ENCODE measurements at regions not wholly inside any gene's neighbourhood (a gene's known extent, or its start where the extent isn't known, plus 50 kb on each side); places are given as distances from the start of the nearest gene placed in this dataset.

GRCh38 chr5:117454716-117455212 is 880.1 kb upstream of the SEMA6A start:
- Histone ChIP-seq H3K27ac (ENCODE audit: insufficient read depth, low read depth, low read length) (no peak overlapping the region), H3K4me1 (ENCODE audit: control insufficient read depth, extremely low read depth, insufficient read depth, low read length) (no peaks in the 10 kb centered on the region), H3K27me3 (ENCODE audit: control insufficient read depth in 2 of 2, insufficient read depth in 2 of 2, low read length in 2 of 2) (no peaks in the 10 kb centered on the region), H3K4me2 (ENCODE audit: insufficient read depth, low read length) (no peak overlapping the region), H3K79me2 (ENCODE audit: control insufficient read depth, insufficient read depth, low read length) (no peaks in the 10 kb centered on the region), H2AFZ (ENCODE audit: low read depth, low read length) (no peak overlapping the region), H3K9me1 (replicated peaks; ENCODE audit: control insufficient read depth, extremely low read depth, insufficient read depth, low read length) (no peaks in the 10 kb centered on the region), H3K36me3 (ENCODE audit: control insufficient read depth in 2 of 2, extremely low read depth in 1 of 2, insufficient read depth in 2 of 2, low read length in 2 of 2) (no peaks in the 10 kb centered on the region), H4K20me1 (replicated peaks; ENCODE audit: control insufficient read depth, extremely low read depth, insufficient read depth, low read length) (no peaks in the 10 kb centered on the region), H3K9ac (replicated peaks; ENCODE audit: extremely low read depth, insufficient read depth, low read length) (no peak overlapping the region), H3K9me3 (replicated peaks; ENCODE audit: control insufficient read depth, insufficient read depth, low read length) (no peaks in the 10 kb centered on the region), H3K4me3 (replicated peaks in 1 of 3; ENCODE audit: insufficient read depth in 1 of 3, low read depth in 1 of 3, low read length in 3 of 3) (no peak overlapping the region)
- intact Hi-C loops (cut with micrococcal nuclease) = loop anchor here (5.0 to 10.0 kb wide), 2 partner anchors 880 to 1503 kb away; partner anchors contain the start of gene SEMA6A
- BruUV-seq (replicated peaks) = no TSS peak
- FAIRE-seq (peak; percentile 76), DNase-seq (ENCODE audit: low read depth, low spot score) (no peak)
- ChIA-PET POLR2A (no interaction called here), CTCF (interaction anchor here (1.4 kb wide), 1 partner anchor 1337 kb away, joined by 3 read pairs; no protein-coding TSS in a partner anchor)
- dilution Hi-C loops (cut with MboI; ENCODE audit: extremely low pct_ligation_motif_present, low sequenced_read_pairs) = no loop called here
- TF ChIP-seq JUN (IDR thresholded peaks at IDR 0.05; ENCODE audit: borderline replicate concordance, insufficient read depth, insufficient read length, low read depth) = no peak
- peak; percentile 59 to 78 for TF ChIP-seq CTCF (IDR thresholded peaks at IDR 0.05; ENCODE audit: extremely low read depth in 1 of 2, insufficient read depth in 1 of 2, low read depth in 1 of 2, low read length in 2 of 2)

GRCh38 chr5:117436846-117437245 is 862.2 kb upstream of the SEMA6A start:
- CTCF ChIA-PET = no interaction called here
- BruUV-seq (replicated peaks) = no TSS peak

More at GRCh38 chr5:117436846-117437245, 862.2 kb upstream of the SEMA6A start:
- POLR2A ChIA-PET = no interaction called here
- Histone ChIP-seq H3K27me3 (ENCODE audit: control insufficient read depth in 2 of 2, insufficient read depth in 2 of 2, low read length in 2 of 2) (no peaks in the 10 kb centered on the region), H3K27ac (ENCODE audit: insufficient read depth, low read depth, low read length) (no peak overlapping the region), H3K9me1 (replicated peaks; ENCODE audit: control insufficient read depth, extremely low read depth, insufficient read depth, low read length) (no peaks in the 10 kb centered on the region), H3K9me3 (replicated peaks; ENCODE audit: control insufficient read depth, insufficient read depth, low read length) (no peaks in the 10 kb centered on the region), H3K79me2 (ENCODE audit: control insufficient read depth, insufficient read depth, low read length) (no peaks in the 10 kb centered on the region), H3K36me3 (ENCODE audit: control insufficient read depth in 2 of 2, extremely low read depth in 1 of 2, insufficient read depth in 2 of 2, low read length in 2 of 2) (no peaks in the 10 kb centered on the region), H3K9ac (replicated peaks; ENCODE audit: extremely low read depth, insufficient read depth, low read length) (no peak overlapping the region), H2AFZ (ENCODE audit: low read depth, low read length) (no peak overlapping the region), H3K4me3 (replicated peaks in 1 of 3; ENCODE audit: insufficient read depth in 1 of 3, low read depth in 1 of 3, low read length in 3 of 3) (no peak overlapping the region), H4K20me1 (replicated peaks; ENCODE audit: control insufficient read depth, extremely low read depth, insufficient read depth, low read length) (no peaks in the 10 kb centered on the region), H3K4me1 (ENCODE audit: control insufficient read depth, extremely low read depth, insufficient read depth, low read length) (no peaks in the 10 kb centered on the region), H3K4me2 (ENCODE audit: insufficient read depth, low read length) (no peak overlapping the region)
- DNase-seq (ENCODE audit: low read depth, low spot score) = no peak
- no peak for TF ChIP-seq CTCF (IDR thresholded peaks at IDR 0.05; ENCODE audit: extremely low read depth in 1 of 2, insufficient read depth in 1 of 2, low read depth in 1 of 2, low read length in 2 of 2)
- TF ChIP-seq FOS (IDR thresholded peaks at IDR 0.05; ENCODE audit: borderline replicate concordance, insufficient read depth, low read length) = no peak
- no peak for TF ChIP-seq POLR2AphosphoS5 (IDR thresholded peaks at IDR 0.05; ENCODE audit: insufficient read depth, low read depth, low read length)
- dilution Hi-C loops (cut with MboI; ENCODE audit: extremely low pct_ligation_motif_present, low sequenced_read_pairs) (no loop called here), intact Hi-C loops (cut with micrococcal nuclease) (no loop called here)
- no peak for FAIRE-seq
